ENCODE measurements at regions not wholly inside any gene's neighbourhood (a gene's known extent, or its start where the extent isn't known, plus 50 kb on each side); places are given as distances from the start of the nearest gene placed in this dataset.

GRCh38 chr15:96243701-96244100 lies 86.8 kb upstream of the NR2F2 start (continued):
- TF ChIP-seq, protein P1, sequence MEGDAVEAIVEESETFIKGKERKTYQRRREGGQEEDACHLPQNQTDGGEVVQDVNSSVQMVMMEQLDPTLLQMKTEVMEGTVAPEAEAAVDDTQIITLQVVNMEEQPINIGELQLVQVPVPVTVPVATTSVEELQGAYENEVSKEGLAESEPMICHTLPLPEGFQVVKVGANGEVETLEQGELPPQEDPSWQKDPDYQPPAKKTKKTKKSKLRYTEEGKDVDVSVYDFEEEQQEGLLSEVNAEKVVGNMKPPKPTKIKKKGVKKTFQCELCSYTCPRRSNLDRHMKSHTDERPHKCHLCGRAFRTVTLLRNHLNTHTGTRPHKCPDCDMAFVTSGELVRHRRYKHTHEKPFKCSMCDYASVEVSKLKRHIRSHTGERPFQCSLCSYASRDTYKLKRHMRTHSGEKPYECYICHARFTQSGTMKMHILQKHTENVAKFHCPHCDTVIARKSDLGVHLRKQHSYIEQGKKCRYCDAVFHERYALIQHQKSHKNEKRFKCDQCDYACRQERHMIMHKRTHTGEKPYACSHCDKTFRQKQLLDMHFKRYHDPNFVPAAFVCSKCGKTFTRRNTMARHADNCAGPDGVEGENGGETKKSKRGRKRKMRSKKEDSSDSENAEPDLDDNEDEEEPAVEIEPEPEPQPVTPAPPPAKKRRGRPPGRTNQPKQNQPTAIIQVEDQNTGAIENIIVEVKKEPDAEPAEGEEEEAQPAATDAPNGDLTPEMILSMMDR (IDR thresholded peaks at IDR 0.05; ENCODE audit: control extremely low read depth in 1 of 3, insufficient read depth in 1 of 3, low read depth in 1 of 3, low read length in 3 of 3): no peak
- TF ChIP-seq SP1 (IDR thresholded peaks at IDR 0.05; ENCODE audit: low read depth, low read length) (no peak), ZNF274 (IDR thresholded peaks at IDR 0.05; ENCODE audit: borderline replicate concordance, extremely low read depth, low read length) (no peak), TCF12 (IDR thresholded peaks at IDR 0.05; ENCODE audit: low read depth, low read length) (no peak)

Data from H1 (cell line).